ENCODE measurements at regions not wholly inside any gene's neighbourhood (a gene's known extent, or its start where the extent isn't known, plus 50 kb on each side); places are given as distances from the start of the nearest gene placed in this dataset.

DNA sequence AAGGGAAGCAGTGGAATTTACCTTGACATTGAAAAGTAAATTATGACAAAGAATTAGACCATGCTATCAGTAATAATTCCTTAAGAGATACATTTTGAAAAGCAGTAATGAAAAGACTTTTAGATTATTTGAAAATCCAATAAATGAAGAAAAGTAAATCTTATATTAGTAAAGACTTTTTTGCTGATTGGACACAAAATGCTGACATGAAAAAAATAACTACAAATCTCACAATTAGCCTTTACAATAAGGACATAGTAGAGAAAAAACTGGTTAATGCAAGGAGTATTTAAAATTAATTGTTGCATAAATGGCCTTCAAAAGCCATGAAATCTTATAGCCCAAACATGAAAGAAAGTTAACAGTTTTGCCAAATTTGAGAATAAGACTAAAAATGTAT, 446.1 kb upstream of the FAM241A start:
- TF ChIP-seq, protein P1, sequence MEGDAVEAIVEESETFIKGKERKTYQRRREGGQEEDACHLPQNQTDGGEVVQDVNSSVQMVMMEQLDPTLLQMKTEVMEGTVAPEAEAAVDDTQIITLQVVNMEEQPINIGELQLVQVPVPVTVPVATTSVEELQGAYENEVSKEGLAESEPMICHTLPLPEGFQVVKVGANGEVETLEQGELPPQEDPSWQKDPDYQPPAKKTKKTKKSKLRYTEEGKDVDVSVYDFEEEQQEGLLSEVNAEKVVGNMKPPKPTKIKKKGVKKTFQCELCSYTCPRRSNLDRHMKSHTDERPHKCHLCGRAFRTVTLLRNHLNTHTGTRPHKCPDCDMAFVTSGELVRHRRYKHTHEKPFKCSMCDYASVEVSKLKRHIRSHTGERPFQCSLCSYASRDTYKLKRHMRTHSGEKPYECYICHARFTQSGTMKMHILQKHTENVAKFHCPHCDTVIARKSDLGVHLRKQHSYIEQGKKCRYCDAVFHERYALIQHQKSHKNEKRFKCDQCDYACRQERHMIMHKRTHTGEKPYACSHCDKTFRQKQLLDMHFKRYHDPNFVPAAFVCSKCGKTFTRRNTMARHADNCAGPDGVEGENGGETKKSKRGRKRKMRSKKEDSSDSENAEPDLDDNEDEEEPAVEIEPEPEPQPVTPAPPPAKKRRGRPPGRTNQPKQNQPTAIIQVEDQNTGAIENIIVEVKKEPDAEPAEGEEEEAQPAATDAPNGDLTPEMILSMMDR (IDR thresholded peaks at IDR 0.05; ENCODE audit: insufficient read depth, missing control alignments) = no peak
- DNase-seq (ENCODE audit: insufficient read length, low spot score) (no peak), FAIRE-seq (no peak)

DNA sequence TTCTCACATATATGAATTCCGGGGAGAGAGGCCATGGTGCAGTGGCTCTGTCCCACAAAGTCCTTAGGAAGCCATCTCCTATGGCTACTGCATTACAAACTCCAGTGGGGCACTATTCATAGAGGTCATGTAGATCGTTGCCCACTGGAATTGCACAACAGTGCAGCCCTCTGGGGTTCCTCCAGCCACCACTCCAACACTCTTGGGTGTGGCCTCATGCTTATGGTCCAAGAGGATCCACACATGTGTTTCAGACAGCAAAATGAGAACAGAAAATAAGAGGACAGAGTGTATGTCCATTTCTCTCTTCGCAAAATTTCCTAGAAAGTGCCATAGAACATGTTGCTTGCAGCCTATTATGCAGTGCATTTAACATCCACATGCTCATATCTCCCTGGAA, 444.2 kb upstream of the FAM241A start:
- FAIRE-seq = no peak
- TF ChIP-seq, protein P1 (IDR thresholded peaks at IDR 0.05; ENCODE audit: insufficient read depth, missing control alignments) = no peak
- no peak for DNase-seq (ENCODE audit: insufficient read length, low spot score)

DNA sequence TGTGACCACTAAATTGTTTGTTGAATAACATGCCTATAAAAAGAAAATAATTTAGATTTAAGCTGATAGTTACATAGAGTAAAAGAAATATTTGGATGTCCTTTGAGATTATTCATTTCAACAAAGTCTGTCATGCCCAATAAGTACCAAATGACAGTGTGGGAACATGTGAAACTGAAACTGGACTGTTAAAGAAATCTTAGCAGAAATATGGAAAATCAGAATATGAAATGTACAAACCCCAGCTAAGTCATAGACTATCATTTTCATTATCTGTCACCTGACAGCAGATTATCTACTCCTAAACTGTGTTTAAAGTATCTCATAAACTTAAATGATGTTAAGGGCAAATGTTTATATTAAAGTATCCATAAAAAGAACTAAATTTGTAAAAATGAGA, 437.8 kb upstream of the FAM241A start:
- FAIRE-seq = no peak
- TF ChIP-seq, protein P1 (IDR thresholded peaks at IDR 0.05; ENCODE audit: insufficient read depth, missing control alignments) = no peak
- DNase-seq (ENCODE audit: insufficient read length, low spot score) = no peak

DNA sequence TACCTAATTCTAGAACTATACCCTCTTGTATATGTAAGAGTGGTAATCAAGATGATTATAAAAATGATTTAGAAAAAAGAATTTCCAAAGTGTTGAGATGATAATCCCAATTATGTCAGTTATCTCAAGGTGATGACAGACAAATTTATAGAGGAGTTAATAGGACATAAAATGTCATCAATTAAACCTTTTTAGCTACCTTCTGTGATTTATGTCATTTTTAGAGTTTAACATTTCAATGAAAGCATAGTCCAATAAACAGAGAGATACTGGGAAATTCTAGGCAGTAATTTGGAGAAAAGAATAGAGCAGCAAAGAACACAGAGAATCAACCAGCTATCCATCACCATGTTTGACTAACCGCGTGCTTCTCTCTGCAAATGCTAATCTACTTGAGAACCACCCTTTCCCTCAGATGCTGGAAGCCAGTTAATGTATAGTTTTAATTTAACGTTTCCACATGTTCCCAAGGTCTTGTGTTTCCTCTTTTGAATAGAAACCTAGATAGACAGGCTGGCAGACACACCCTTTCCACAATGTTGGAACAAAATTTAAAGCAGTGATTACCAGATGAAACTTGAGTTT, 433.1 kb upstream of the FAM241A start:
- DNase-seq (ENCODE audit: insufficient read length, low spot score) (no peak), FAIRE-seq (no peak)
- TF ChIP-seq, protein P1 (IDR thresholded peaks at IDR 0.05; ENCODE audit: insufficient read depth, missing control alignments) = no peak

DNA sequence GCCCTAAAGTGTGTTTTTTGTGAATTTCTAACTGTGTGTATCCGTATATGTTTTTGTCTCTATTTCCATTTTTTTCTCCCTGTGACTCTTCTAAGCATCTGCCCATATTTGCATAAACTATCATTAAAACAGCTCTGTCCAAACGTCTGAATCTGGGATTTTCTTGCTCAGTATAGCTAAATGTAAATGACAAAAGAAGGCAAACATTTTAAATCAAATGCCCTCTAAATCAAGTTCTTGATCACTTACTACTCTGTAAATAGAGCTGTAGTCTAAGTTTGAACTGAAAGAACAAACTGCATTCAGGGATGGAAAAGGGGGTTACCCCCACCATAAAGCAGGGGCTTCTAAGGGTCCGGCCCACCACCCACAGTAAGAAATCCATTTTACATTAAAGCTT, 432.0 kb upstream of the FAM241A start:
- FAIRE-seq (no peak), DNase-seq (ENCODE audit: insufficient read length, low spot score) (no peak)
- TF ChIP-seq, protein P1 (IDR thresholded peaks at IDR 0.05; ENCODE audit: insufficient read depth, missing control alignments) = no peak

DNA sequence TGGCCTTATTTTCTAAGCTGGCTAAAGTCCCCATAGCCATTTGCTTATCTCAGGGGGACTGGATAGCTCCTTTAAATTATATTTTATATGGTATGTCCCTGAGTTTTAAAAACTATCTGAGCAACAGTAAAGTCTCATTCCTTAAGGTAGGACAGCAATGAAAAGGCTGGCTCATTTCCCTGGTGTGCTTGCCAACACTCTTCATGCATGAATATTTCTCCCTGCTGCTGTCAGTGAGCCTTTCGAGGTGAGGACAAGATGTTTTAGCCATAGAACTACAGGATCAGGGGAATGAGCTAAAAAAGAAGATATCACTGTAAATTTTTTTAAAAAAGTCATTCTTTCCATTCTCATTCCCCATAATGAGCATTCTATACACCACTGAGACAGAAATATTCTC, 427.3 kb upstream of the FAM241A start:
- DNase-seq (ENCODE audit: insufficient read length, low spot score) (no peak), FAIRE-seq (no peak)
- TF ChIP-seq, protein P1 (IDR thresholded peaks at IDR 0.05; ENCODE audit: insufficient read depth, missing control alignments) = no peak

DNA sequence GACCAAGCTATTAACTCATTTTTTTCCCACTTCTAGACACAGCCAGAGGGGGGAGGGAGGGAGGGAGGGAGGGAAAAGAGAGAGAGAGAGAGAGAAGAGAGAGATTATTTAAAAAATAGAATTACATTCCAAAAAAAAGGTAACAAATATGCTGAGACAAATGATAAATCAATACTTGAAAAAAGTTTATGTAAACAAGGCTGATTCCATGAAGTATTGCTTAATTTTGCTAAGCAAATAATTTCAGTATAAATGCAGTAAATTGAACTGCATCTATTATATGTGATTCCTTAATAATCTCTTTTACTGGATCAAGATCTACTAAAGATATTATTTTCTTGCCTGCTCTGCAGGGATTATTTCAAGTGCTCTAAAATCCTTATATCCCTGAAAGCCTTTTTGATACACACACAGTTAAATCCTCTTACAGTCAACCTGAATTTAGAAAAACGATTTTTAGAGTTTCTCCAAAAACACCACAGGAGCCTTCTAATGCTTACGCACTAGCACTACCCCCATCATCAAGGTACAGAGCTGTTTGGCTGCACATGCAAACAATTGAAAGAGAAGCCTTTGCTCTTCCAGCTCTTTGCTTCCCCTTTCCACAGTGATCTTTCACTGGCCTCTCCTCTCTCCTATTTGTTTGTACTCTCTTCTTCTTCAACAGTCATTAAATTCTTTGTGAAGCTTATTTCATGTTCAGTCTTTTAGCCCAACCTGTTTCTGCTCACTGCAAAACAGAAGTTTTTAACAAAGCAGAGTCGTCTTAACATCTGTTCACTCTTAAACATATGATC, 426.3 kb upstream of the FAM241A start:
- no peak for DNase-seq (ENCODE audit: insufficient read length, low spot score)
- no peak for FAIRE-seq
- TF ChIP-seq, protein P1 (IDR thresholded peaks at IDR 0.05; ENCODE audit: insufficient read depth, missing control alignments) = no peak
